Endodermal cell (in vitro differentiated cells): ENCODE measurements at regions not wholly inside any gene's neighbourhood (a gene's known extent, or its start where the extent isn't known, plus 50 kb on each side); places are given as distances from the start of the nearest gene placed in this dataset.

Experiments
- DNase-seq: peaks from one replicate; pipeline ENCODE4 v3.0.0-alpha.2; 2017
- H3K27ac ChIP-seq: 2 replicates; pipeline ENCODE4 v1.5.1; 2013; ENCODE audit warnings: mild to moderate bottlenecking, low read depth, low read length, moderate library complexity
- H3K27me3 ChIP-seq: 2 replicates; pipeline ENCODE4 v1.6.1; 2013; ENCODE audit warnings: mild to moderate bottlenecking, low read length, moderate library complexity; ENCODE audit not compliant: insufficient read depth, control insufficient read depth, poor library complexity, severe bottlenecking
- H3K36me3 ChIP-seq: 2 replicates; pipeline ENCODE4 v1.7.0; 2013; ENCODE audit warnings: mild to moderate bottlenecking, low read length, moderate library complexity; ENCODE audit not compliant: control insufficient read depth, insufficient read depth
- H3K4me1 ChIP-seq: one replicate; pipeline ENCODE4 v1.7.0; 2013; ENCODE audit warnings: low read length; ENCODE audit not compliant: control insufficient read depth, insufficient read depth
- H3K4me3 ChIP-seq: 2 replicates; pipeline ENCODE4 v1.5.1; 2013; ENCODE audit warnings: mild to moderate bottlenecking, low read length, moderate library complexity
- H3K9ac ChIP-seq: 2 replicates; pipeline ENCODE4 v1.6.1; 2013; ENCODE audit warnings: mild to moderate bottlenecking, low read length, moderate library complexity; ENCODE audit not compliant: poor library complexity, severe bottlenecking; ENCODE audit errors: extremely low read depth
- H3K9me3 ChIP-seq: 2 replicates; pipeline ENCODE4 v1.6.1; 2013; ENCODE audit warnings: mild to moderate bottlenecking, low read length, moderate library complexity; ENCODE audit not compliant: control insufficient read depth
- H3K27ac Mint-ChIP-seq: 2 replicates; pipeline ENCODE4 v1.8.0; 2020; ENCODE audit warnings: mixed read lengths
- H3K27me3 Mint-ChIP-seq: 2 replicates; pipeline ENCODE4 v1.8.0; 2021; ENCODE audit warnings: mild to moderate bottlenecking, mixed read lengths; ENCODE audit not compliant: insufficient read depth
- H3K36me3 Mint-ChIP-seq: 2 replicates; pipeline ENCODE4 v1.8.0; 2020; ENCODE audit warnings: low read depth, mixed read lengths
- H3K4me1 Mint-ChIP-seq: 2 replicates; pipeline ENCODE4 v1.8.0; 2020; ENCODE audit warnings: mixed read lengths
- H3K4me3 Mint-ChIP-seq: 2 replicates; pipeline ENCODE4 v1.8.0; 2020; ENCODE audit warnings: mild to moderate bottlenecking, moderate library complexity, mixed read lengths
- H3K9me3 Mint-ChIP-seq: 2 replicates; pipeline ENCODE4 v1.8.0; 2020; ENCODE audit warnings: mild to moderate bottlenecking, mixed read lengths
- WGBS, 2 experiments: methylation state at CpG; one replicate each; pipeline versions ENCODE4 v1.1.5 to v1.1.7; 2013; ENCODE audit warnings: missing lambda C conversion rate in 2 of 2, mixed read lengths in 1 of 2; ENCODE audit not compliant: insufficient coverage in 1 of 2, insufficient read length in 1 of 2; 5-methylcytosine and 5-hydroxymethylcytosine counted together
- TF ChIP-seq, protein P1 (sequence below): fragments of 200-600 bp; sonication (generic); conservative IDR thresholded peaks from 2 replicates; pipeline ENCODE4 v1.5.0; 2021; ENCODE audit warnings: antibody characterized with exemption, mild to moderate bottlenecking

DNA sequence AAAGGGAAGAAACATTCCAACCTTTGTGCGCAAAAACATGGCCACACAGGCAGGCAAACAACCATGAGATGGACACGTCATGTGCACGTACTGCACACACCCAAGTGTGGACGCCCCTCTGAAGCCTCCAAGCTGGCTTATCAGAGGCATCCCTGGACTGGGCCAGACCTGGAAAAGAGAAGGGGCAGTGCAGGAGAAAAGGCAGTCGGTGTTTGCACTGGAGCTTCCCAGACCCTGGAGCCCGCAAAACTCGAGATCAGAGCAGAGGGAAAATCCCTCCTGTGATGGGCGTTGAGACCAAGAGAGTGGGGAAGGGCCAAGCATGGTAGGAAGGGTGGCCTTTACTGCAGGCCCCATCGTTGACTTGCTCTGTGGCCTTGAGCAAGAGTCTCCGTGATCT, 269.5 kb downstream of the CYRIA start:
- H3K4me3 Mint-ChIP-seq: no peak overlapping the region
- TF ChIP-seq, protein P1, sequence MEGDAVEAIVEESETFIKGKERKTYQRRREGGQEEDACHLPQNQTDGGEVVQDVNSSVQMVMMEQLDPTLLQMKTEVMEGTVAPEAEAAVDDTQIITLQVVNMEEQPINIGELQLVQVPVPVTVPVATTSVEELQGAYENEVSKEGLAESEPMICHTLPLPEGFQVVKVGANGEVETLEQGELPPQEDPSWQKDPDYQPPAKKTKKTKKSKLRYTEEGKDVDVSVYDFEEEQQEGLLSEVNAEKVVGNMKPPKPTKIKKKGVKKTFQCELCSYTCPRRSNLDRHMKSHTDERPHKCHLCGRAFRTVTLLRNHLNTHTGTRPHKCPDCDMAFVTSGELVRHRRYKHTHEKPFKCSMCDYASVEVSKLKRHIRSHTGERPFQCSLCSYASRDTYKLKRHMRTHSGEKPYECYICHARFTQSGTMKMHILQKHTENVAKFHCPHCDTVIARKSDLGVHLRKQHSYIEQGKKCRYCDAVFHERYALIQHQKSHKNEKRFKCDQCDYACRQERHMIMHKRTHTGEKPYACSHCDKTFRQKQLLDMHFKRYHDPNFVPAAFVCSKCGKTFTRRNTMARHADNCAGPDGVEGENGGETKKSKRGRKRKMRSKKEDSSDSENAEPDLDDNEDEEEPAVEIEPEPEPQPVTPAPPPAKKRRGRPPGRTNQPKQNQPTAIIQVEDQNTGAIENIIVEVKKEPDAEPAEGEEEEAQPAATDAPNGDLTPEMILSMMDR: no peak

DNA sequence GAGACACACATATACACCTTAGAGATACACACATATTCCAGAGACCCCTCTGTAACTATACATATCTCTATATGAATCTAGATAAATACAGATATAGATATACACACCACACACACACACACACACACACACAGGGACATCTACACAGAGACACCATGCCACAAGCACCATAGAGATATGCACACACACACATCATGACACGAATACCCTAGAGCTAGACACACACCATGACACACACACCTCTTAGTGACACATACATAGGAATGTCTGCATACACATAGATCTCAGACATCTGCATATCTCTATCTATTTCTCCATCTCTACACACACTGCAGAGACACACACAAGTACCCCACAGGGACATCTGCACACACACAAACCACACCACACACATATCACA, 270.0 kb downstream of the CYRIA start:
- TF ChIP-seq, protein P1: no peak
- Histone ChIP-seq H3K27me3 (no peaks in the 10 kb centered on the region), H3K4me3 (no peak overlapping the region), H3K27ac (no peak overlapping the region), H3K4me1 (peaks cover 4% of the 10 kb centered on the region), H3K36me3 (no peaks in the 10 kb centered on the region), H3K9ac (no peak overlapping the region), H3K9me3 (no peaks in the 10 kb centered on the region)
- no peak for DNase-seq
- 97% methylated on average over 1 of the region's 1 CpG; no CpG with 5 or more reads in 1 of the 2 experiments for WGBS, 2 experiments
- Mint-ChIP-seq H3K27ac (no peak overlapping the region), H3K4me1 (no peaks in the 10 kb centered on the region), H3K36me3 (no peaks in the 10 kb centered on the region), H3K9me3 (no peaks in the 10 kb centered on the region), H3K27me3 (peaks cover 2% of the 10 kb centered on the region), H3K4me3 (no peak overlapping the region)

More for the DNA sequence above, 269.5 kb downstream of the CYRIA start:
- H3K9me3 ChIP-seq: no peaks in the 10 kb centered on the region
- no peak overlapping the region for H3K4me3 ChIP-seq
- DNase-seq: no peak
- WGBS, 2 experiments: 88 to 91% methylated on average over 8 to 10 of the region's 10 CpGs
- Mint-ChIP-seq H3K9me3 (no peaks in the 10 kb centered on the region), H3K27ac (no peak overlapping the region), H3K27me3 (peaks cover 2% of the 10 kb centered on the region), H3K36me3 (no peaks in the 10 kb centered on the region), H3K4me1 (no peaks in the 10 kb centered on the region)
- no peak overlapping the region for H3K27ac ChIP-seq
- H3K4me1 ChIP-seq: peaks cover 4% of the 10 kb centered on the region
- no peaks in the 10 kb centered on the region for H3K27me3 ChIP-seq
- no peak overlapping the region for H3K9ac ChIP-seq
- no peaks in the 10 kb centered on the region for H3K36me3 ChIP-seq

DNA sequence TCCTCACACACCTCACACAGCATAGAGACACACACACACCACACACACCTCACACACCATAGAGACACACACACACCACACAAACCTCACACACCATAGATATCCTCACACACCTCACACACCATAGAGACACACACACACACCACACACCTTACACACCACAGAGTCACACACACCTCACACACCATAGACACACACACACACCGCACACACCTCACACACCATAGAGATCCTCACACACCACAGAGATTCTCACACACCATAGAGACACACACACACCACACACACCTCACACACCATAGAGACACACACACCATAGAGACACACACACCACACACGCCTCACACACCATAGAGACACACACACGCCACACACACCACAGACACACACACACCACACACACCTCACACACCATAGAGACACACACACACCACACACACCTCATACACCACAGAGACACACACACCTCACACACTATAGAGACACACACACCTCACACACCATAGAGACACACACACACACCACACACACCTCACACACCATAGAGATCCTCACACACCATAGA, 270.6 kb downstream of the CYRIA start:
- Mint-ChIP-seq H3K27me3 (peaks cover 2% of the 10 kb centered on the region), H3K27ac (no peak overlapping the region), H3K4me1 (no peaks in the 10 kb centered on the region), H3K36me3 (no peaks in the 10 kb centered on the region), H3K4me3 (no peak overlapping the region), H3K9me3 (no peaks in the 10 kb centered on the region)
- Histone ChIP-seq H3K9me3 (no peaks in the 10 kb centered on the region), H3K4me3 (no peak overlapping the region), H3K9ac (no peak overlapping the region), H3K4me1 (peaks cover 4% of the 10 kb centered on the region), H3K27ac (no peak overlapping the region), H3K27me3 (no peaks in the 10 kb centered on the region), H3K36me3 (no peaks in the 10 kb centered on the region)
- 46% methylated on average over 3 of the region's 3 CpGs; no CpG with 5 or more reads in 1 of the 2 experiments for WGBS, 2 experiments
- DNase-seq: no peak
- TF ChIP-seq, protein P1: no peak
